H1 (cell line): ENCODE measurements at regions not wholly inside any gene's neighbourhood (a gene's known extent, or its start where the extent isn't known, plus 50 kb on each side); places are given as distances from the start of the nearest gene placed in this dataset.

Experiments
- ASH2L ChIP-seq: fragments of 200-600, 300-600 bp; sonication (generic); IDR thresholded peaks from one replicate; pipeline ENCODE4 v1.7.1; 2017; ENCODE audit warnings: low read length
- EZH2 ChIP-seq: fragments of 200-600 bp; sonication (generic); IDR thresholded peaks from 2 replicates; pipeline ENCODE4 v1.7.1; 2012; ENCODE audit warnings: low read depth, mild to moderate bottlenecking, moderate library complexity, low read length, inconsistent platforms; ENCODE audit not compliant: severe bottlenecking
- JUN ChIP-seq: IDR thresholded peaks from 2 replicates; pipeline ENCODE4 v1.6.1; 2011; ENCODE audit warnings: low read depth, mild to moderate bottlenecking, improper control_type of control experiment, low read length
- MAX ChIP-seq: IDR thresholded peaks from 2 replicates; pipeline ENCODE4 v1.6.1; 2012; ENCODE audit warnings: inconsistent platforms
- RBBP5 ChIP-seq: IDR thresholded peaks from 2 replicates; pipeline ENCODE4 v1.7.1; 2012; ENCODE audit warnings: low read depth, mild to moderate bottlenecking, inconsistent platforms, low read length, moderate library complexity, borderline replicate concordance
- SP4 ChIP-seq: IDR thresholded peaks from 2 replicates; pipeline ENCODE4 v1.6.1; 2012; ENCODE audit warnings: low read length, inconsistent platforms

GRCh38 chr9:3586066-3586465 lies 60.3 kb upstream of the RFX3 start (continued):
- TF ChIP-seq SP4 (no peak), ASH2L (no peak), JUN (no peak), RBBP5 (no peak), EZH2 (no peak), MAX (no peak)
